ENCODE measurements at regions not wholly inside any gene's neighbourhood (a gene's known extent, or its start where the extent isn't known, plus 50 kb on each side); places are given as distances from the start of the nearest gene placed in this dataset.

DNA sequence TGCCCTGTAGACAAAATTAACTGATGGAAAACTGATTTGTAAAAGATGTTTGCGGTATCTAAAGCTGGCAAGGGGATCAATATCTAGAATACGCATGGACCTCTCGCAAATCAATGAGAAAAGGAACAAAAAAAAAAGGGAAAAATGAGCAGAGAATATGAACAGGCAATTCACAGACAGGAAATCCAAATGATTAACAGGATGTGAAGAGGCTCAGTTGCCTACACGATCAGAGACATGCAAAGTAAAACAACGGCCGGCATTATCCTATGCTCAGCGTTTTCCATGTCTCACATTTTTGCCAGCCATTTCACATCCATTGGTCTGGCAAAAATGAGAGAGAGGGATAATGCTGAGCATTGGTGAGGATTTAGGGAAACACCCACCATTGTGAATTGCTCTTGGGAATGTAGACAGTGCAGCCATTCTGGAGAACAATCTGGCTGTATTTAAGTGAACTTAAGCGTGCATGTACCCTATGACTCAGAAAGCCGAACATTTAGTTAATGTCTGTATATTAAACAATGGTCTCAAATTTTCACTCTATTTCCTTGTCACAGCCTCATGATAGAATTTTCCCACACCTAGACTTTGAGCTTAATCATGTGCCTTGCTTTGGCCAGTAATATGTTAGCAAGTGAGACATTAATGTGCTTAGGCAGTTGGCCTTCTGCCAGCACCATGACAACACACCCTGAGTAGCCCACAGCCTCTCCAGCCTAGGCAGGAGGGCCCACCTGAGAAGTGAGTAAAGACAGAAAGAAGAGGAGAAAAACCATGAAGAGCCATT is 61.0 kb upstream of the NBPF3 start:
- TF ChIP-seq POLR2AphosphoS5 (IDR thresholded peaks at IDR 0.05; ENCODE audit: low read depth) = no peak
- TF ChIP-seq CTCF (IDR thresholded peaks at IDR 0.05; ENCODE audit: insufficient read depth, low read length) = no peak
- TF ChIP-seq, protein P1, sequence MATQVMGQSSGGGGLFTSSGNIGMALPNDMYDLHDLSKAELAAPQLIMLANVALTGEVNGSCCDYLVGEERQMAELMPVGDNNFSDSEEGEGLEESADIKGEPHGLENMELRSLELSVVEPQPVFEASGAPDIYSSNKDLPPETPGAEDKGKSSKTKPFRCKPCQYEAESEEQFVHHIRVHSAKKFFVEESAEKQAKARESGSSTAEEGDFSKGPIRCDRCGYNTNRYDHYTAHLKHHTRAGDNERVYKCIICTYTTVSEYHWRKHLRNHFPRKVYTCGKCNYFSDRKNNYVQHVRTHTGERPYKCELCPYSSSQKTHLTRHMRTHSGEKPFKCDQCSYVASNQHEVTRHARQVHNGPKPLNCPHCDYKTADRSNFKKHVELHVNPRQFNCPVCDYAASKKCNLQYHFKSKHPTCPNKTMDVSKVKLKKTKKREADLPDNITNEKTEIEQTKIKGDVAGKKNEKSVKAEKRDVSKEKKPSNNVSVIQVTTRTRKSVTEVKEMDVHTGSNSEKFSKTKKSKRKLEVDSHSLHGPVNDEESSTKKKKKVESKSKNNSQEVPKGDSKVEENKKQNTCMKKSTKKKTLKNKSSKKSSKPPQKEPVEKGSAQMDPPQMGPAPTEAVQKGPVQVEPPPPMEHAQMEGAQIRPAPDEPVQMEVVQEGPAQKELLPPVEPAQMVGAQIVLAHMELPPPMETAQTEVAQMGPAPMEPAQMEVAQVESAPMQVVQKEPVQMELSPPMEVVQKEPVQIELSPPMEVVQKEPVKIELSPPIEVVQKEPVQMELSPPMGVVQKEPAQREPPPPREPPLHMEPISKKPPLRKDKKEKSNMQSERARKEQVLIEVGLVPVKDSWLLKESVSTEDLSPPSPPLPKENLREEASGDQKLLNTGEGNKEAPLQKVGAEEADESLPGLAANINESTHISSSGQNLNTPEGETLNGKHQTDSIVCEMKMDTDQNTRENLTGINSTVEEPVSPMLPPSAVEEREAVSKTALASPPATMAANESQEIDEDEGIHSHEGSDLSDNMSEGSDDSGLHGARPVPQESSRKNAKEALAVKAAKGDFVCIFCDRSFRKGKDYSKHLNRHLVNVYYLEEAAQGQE (IDR thresholded peaks at IDR 0.05; ENCODE audit: insufficient replicate concordance, low read depth) = no peak
- no peak for TF ChIP-seq GABPA (IDR thresholded peaks at IDR 0.05; ENCODE audit: low read depth)
